Liver (tissue), 3 donors: ENCODE measurements at regions not wholly inside any gene's neighbourhood (a gene's known extent, or its start where the extent isn't known, plus 50 kb on each side); places are given as distances from the start of the nearest gene placed in this dataset.

Source experiments
- ATF3 ChIP-seq: IDR thresholded peaks from 2 replicates; pipeline ENCODE4 v1.6.1; 2016; ENCODE audit warnings: antibody characterized with exemption
- CTCF ChIP-seq: fragments of 150-350 bp; IDR thresholded peaks from 2 replicates; pipeline ENCODE4 v1.5.1; 2017; ENCODE audit warnings: improper control_type of control experiment, low read depth, low read length; ENCODE audit not compliant: missing input control
- GABPA ChIP-seq, 2 donors: IDR thresholded peaks in 1 of 2; conservative IDR thresholded peaks in 1 of 2; 2 replicates each; pipeline ENCODE4 v1.6.1; 2016; ENCODE audit warnings: antibody characterized with exemption in 2 of 2, mild to moderate bottlenecking in 1 of 2, moderate library complexity in 1 of 2
- JUND ChIP-seq, 2 donors: IDR thresholded peaks; 2 replicates each; pipeline ENCODE4 v1.6.1; 2016; ENCODE audit warnings: antibody characterized with exemption in 2 of 2
- REST ChIP-seq: IDR thresholded peaks from 2 replicates; pipeline ENCODE4 v1.6.1; 2016; ENCODE audit warnings: antibody characterized with exemption, mild to moderate bottlenecking
- RXRA ChIP-seq, 2 donors: IDR thresholded peaks; 2 replicates each; pipeline ENCODE4 v1.6.1; 2017 to 2018; ENCODE audit warnings: antibody characterized with exemption in 2 of 2, mild to moderate bottlenecking in 1 of 2
- YY1 ChIP-seq: IDR thresholded peaks from 2 replicates; pipeline ENCODE4 v1.6.1; 2016; ENCODE audit warnings: antibody characterized with exemption, mild to moderate bottlenecking
- ZBTB33 ChIP-seq: IDR thresholded peaks from 2 replicates; pipeline ENCODE4 v1.6.1; 2016; ENCODE audit warnings: antibody characterized with exemption
- donor health status: healthy.
- donor health status: healthy.

- TF ChIP-seq CTCF (peak; percentile 99), GABPA (IDR thresholded peaks at IDR 0.05 in 1 of 2, conservative IDR thresholded peaks at IDR 0.05 in 1 of 2) (no peak), RXRA (IDR thresholded peaks at IDR 0.05) (no peak), JUND (IDR thresholded peaks at IDR 0.05) (no peak), REST (no peak), ZBTB33 (no peak), ATF3 (no peak), YY1 (no peak)
Observed at GRCh38 chr6:14210663-14211561, 93.3 kb downstream of the CD83 start.
